Activated CD4-positive, alpha-beta memory T cell treated with anti-CD3 and anti-CD28 coated beads for 36 hours (primary cell): ENCODE measurements at regions not wholly inside any gene's neighbourhood (a gene's known extent, or its start where the extent isn't known, plus 50 kb on each side); places are given as distances from the start of the nearest gene placed in this dataset.

Experiments
- CTCF ChIA-PET: fragments of 350-600 bp; sonication (Branson Sonifier 250); formaldehyde crosslinking; loops from one replicate; lab custom pipeline; 2021; ENCODE audit warnings: antibody characterized with exemption, inconsistent platforms; lab: Charles Lee
- POLR2A ChIA-PET: fragments of 350-600 bp; sonication (Branson Sonifier 250); formaldehyde crosslinking; loops from one replicate; lab custom pipeline; 2021; ENCODE audit warnings: antibody characterized with exemption; lab: Charles Lee
- DNase-seq: peaks from one replicate; pipeline ENCODE4 v3.0.0-alpha.2; 2020
- H3K27ac Mint-ChIP-seq: one replicate; pipeline ENCODE4 v1.8.0; 2021; ENCODE audit warnings: mixed read lengths
- H3K27me3 Mint-ChIP-seq: one replicate; pipeline ENCODE4 v1.8.0; 2021; ENCODE audit warnings: mixed read lengths
- H3K36me3 Mint-ChIP-seq: one replicate; pipeline ENCODE4 v1.8.0; 2021; ENCODE audit warnings: mixed read lengths
- H3K4me1 Mint-ChIP-seq: one replicate; pipeline ENCODE4 v1.8.0; 2021; ENCODE audit warnings: low read depth, mixed read lengths
- H3K4me3 Mint-ChIP-seq: one replicate; pipeline ENCODE4 v1.8.0; 2021; ENCODE audit warnings: mild to moderate bottlenecking, mixed read lengths
- H3K9me3 Mint-ChIP-seq: one replicate; pipeline ENCODE4 v1.8.0; 2021; ENCODE audit warnings: mixed read lengths
- intact Hi-C: fragments of 100-400 bp; cut with micrococcal nuclease; formaldehyde crosslinking; loops from one replicate; pipeline ENCODE4 v1.15.1; 2023

DNA sequence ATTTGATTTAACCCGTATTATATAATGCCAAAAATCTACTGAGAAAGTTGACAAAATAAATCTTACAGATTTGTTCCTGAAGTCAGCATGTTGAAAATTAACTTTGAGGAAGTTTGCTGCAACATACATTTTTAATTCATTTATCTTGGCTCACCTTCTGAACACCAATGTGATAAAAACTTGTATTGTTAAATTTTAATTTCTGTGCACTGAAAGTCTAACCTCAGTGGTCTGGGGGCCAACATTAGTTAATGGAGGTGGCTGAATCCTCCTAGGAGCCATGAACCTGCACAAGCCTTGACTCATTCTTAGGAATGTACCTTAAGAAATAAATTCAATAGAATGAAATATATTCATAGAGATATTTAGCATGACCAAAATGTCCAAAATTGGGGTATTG, 95.3 kb downstream of the ADSS2 start:
- Mint-ChIP-seq H3K27me3 (no peaks in the 10 kb centered on the region), H3K4me3 (no peak overlapping the region), H3K9me3 (no peaks in the 10 kb centered on the region), H3K27ac (no peak overlapping the region), H3K36me3 (no peaks in the 10 kb centered on the region), H3K4me1 (peaks cover 13% of the 10 kb centered on the region)
- POLR2A ChIA-PET: no interaction called here
- no peak for DNase-seq
- intact Hi-C loops: no loop called here
- CTCF ChIA-PET: no interaction called here
